ENCODE measurements at regions not wholly inside any gene's neighbourhood (a gene's known extent, or its start where the extent isn't known, plus 50 kb on each side); places are given as distances from the start of the nearest gene placed in this dataset.
"Not testable (repeated sequence)": the region's sequence is repeated elsewhere in the genome, so short reads cannot be mapped to it uniquely, and the experiment has no call there.

GRCh38 chr2:144988591-144988990 is 468.7 kb upstream of the ZEB2 start:
- in situ Hi-C loops (cut with MboI; ENCODE audit: low sequenced_read_pairs) = no loop called here

- in situ Hi-C loops (cut with MboI; ENCODE audit: low sequenced_read_pairs) = no loop called here
Measured at GRCh38 chr2:144986691-144987090, 466.8 kb upstream of the ZEB2 start.

GRCh38 chr2:144984038-144984437 is 464.1 kb upstream of the ZEB2 start:
- in situ Hi-C loops (cut with MboI; ENCODE audit: low sequenced_read_pairs) = no loop called here

GRCh38 chr2:144983107-144983506 is 463.2 kb upstream of the ZEB2 start:
- in situ Hi-C loops (cut with MboI; ENCODE audit: low sequenced_read_pairs) = no loop called here

GRCh38 chr2:144982481-144982880 is 462.6 kb upstream of the ZEB2 start:
- in situ Hi-C loops (cut with MboI; ENCODE audit: low sequenced_read_pairs) = no loop called here

GRCh38 chr2:144975881-144976280 is 456.0 kb upstream of the ZEB2 start:
- in situ Hi-C loops (cut with MboI; ENCODE audit: low sequenced_read_pairs) = no loop called here

- in situ Hi-C loops (cut with MboI; ENCODE audit: low sequenced_read_pairs) = no loop called here
Measured at GRCh38 chr2:144972676-144973075, 452.8 kb upstream of the ZEB2 start.

GRCh38 chr2:144971786-144972335 is 451.9 kb upstream of the ZEB2 start:
- in situ Hi-C loops (cut with MboI; ENCODE audit: low sequenced_read_pairs) = no loop called here

- in situ Hi-C loops (cut with MboI; ENCODE audit: low sequenced_read_pairs) = not testable (repeated sequence)
Measured at GRCh38 chr2:144970410-144970809, 450.5 kb upstream of the ZEB2 start.

GRCh38 chr2:144969564-144969963 is 449.6 kb upstream of the ZEB2 start:
- in situ Hi-C loops (cut with MboI; ENCODE audit: low sequenced_read_pairs) = not testable (repeated sequence)

- in situ Hi-C loops (cut with MboI; ENCODE audit: low sequenced_read_pairs) = no loop called here
Measured at GRCh38 chr2:144967961-144968360, 448.0 kb upstream of the ZEB2 start.

GRCh38 chr2:144965172-144965571 is 445.3 kb upstream of the ZEB2 start:
- in situ Hi-C loops (cut with MboI; ENCODE audit: low sequenced_read_pairs) = no loop called here

GRCh38 chr2:144963031-144963430 is 443.1 kb upstream of the ZEB2 start:
- in situ Hi-C loops (cut with MboI; ENCODE audit: low sequenced_read_pairs) = no loop called here

- in situ Hi-C loops (cut with MboI; ENCODE audit: low sequenced_read_pairs) = no loop called here
Measured at GRCh38 chr2:144959416-144959815, 439.5 kb upstream of the ZEB2 start.

- in situ Hi-C loops (cut with MboI; ENCODE audit: low sequenced_read_pairs) = no loop called here
Measured at GRCh38 chr2:144950899-144951560, 431.1 kb upstream of the ZEB2 start.

GRCh38 chr2:144948205-144948855 is 428.4 kb upstream of the ZEB2 start:
- in situ Hi-C loops (cut with MboI; ENCODE audit: low sequenced_read_pairs) = no loop called here

- in situ Hi-C loops (cut with MboI; ENCODE audit: low sequenced_read_pairs) = no loop called here
Measured at GRCh38 chr2:144947709-144948037, 427.8 kb upstream of the ZEB2 start.

- in situ Hi-C loops (cut with MboI; ENCODE audit: low sequenced_read_pairs) = no loop called here
Measured at GRCh38 chr2:144946263-144946662, 426.3 kb upstream of the ZEB2 start.

- in situ Hi-C loops (cut with MboI; ENCODE audit: low sequenced_read_pairs) = no loop called here
Measured at GRCh38 chr2:144944546-144945220, 424.8 kb upstream of the ZEB2 start.

GRCh38 chr2:144943986-144944385 is 424.1 kb upstream of the ZEB2 start:
- in situ Hi-C loops (cut with MboI; ENCODE audit: low sequenced_read_pairs) = no loop called here

GRCh38 chr2:144943293-144943941 is 423.5 kb upstream of the ZEB2 start:
- in situ Hi-C loops (cut with MboI; ENCODE audit: low sequenced_read_pairs) = no loop called here
